ENCODE measurements at regions not wholly inside any gene's neighbourhood (a gene's known extent, or its start where the extent isn't known, plus 50 kb on each side); places are given as distances from the start of the nearest gene placed in this dataset.

DNA sequence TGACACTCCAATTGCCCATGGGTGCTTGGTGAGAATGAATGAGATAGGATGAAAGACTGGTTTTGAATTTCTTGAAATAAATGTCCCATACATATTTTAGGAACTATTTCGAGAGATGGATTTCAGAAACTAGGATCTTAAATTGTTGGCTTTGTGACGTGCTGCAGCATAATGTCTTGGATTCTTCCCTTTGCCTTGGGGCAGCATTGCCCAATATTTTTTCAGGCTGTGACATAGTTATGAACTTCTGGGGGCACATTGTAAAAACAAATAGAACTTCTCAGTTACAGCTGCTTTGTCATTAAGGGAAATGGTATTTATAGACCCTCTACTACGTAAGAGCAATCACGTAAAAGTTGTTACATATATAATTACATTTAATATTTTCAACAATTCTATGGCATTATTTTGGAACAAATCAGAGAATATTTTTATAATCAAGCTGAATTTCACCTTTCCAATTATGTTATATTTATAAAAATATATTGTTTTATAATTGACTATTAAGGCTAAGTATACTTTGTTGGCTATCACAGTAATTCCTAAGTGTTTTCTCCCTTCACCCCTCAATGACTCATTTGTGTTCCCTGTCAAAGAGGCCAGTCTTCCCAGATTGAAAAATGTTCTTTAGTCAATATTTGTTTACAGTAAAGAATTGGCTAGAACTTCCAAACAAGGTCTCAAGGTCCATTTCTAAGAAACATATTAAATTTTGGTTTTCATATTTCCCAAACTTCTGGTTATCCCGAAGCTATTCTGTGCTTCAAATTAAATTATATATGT, 1388.3 kb upstream of the ACO1 start:
- TF ChIP-seq, protein P1, sequence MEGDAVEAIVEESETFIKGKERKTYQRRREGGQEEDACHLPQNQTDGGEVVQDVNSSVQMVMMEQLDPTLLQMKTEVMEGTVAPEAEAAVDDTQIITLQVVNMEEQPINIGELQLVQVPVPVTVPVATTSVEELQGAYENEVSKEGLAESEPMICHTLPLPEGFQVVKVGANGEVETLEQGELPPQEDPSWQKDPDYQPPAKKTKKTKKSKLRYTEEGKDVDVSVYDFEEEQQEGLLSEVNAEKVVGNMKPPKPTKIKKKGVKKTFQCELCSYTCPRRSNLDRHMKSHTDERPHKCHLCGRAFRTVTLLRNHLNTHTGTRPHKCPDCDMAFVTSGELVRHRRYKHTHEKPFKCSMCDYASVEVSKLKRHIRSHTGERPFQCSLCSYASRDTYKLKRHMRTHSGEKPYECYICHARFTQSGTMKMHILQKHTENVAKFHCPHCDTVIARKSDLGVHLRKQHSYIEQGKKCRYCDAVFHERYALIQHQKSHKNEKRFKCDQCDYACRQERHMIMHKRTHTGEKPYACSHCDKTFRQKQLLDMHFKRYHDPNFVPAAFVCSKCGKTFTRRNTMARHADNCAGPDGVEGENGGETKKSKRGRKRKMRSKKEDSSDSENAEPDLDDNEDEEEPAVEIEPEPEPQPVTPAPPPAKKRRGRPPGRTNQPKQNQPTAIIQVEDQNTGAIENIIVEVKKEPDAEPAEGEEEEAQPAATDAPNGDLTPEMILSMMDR (IDR thresholded peaks at IDR 0.05) = no peak
- no peak for TF ChIP-seq POLR2A (IDR thresholded peaks at IDR 0.05)
